ENCODE measurements at regions not wholly inside any gene's neighbourhood (a gene's known extent, or its start where the extent isn't known, plus 50 kb on each side); places are given as distances from the start of the nearest gene placed in this dataset.
"Not testable (repeated sequence)": the region's sequence is repeated elsewhere in the genome, so short reads cannot be mapped to it uniquely, and the experiment has no call there.

GRCh38 chr15:77839456-77839855 lies 206.7 kb upstream of the LINGO1 start:
- no peak for DNase-seq (ENCODE audit: low spot score)

GRCh38 chr15:77838595-77838994 lies 205.9 kb upstream of the LINGO1 start:
- no peak for DNase-seq (ENCODE audit: low spot score)

- DNase-seq (ENCODE audit: low spot score), result no peak
Observed at GRCh38 chr15:77838061-77838460, 205.3 kb upstream of the LINGO1 start.

GRCh38 chr15:77837649-77838025 lies 204.9 kb upstream of the LINGO1 start:
- DNase-seq (ENCODE audit: low spot score), result no peak

GRCh38 chr15:77836906-77837648 lies 204.4 kb upstream of the LINGO1 start:
- DNase-seq (ENCODE audit: low spot score), result no peak

GRCh38 chr15:77836121-77836692 lies 203.5 kb upstream of the LINGO1 start:
- peak; percentile 10 for DNase-seq (ENCODE audit: low spot score)

- no peak for DNase-seq (ENCODE audit: low spot score)
Observed at GRCh38 chr15:77834276-77834990, 201.7 kb upstream of the LINGO1 start.

- DNase-seq (ENCODE audit: low spot score), result no peak
Observed at GRCh38 chr15:77832874-77833273, 200.2 kb upstream of the LINGO1 start.

- no peak for DNase-seq (ENCODE audit: low spot score)
Observed at GRCh38 chr15:77831986-77832385, 199.3 kb upstream of the LINGO1 start.

GRCh38 chr15:77830051-77830468 lies 197.3 kb upstream of the LINGO1 start:
- peak; percentile 47 for DNase-seq (ENCODE audit: low spot score)

- DNase-seq (ENCODE audit: low spot score), result not testable (repeated sequence)
Observed at GRCh38 chr15:77829331-77829730, 196.6 kb upstream of the LINGO1 start.

GRCh38 chr15:77827860-77828259 lies 195.1 kb upstream of the LINGO1 start:
- DNase-seq (ENCODE audit: low spot score), result no peak

- no peak for DNase-seq (ENCODE audit: low spot score)
Observed at GRCh38 chr15:77826006-77826695, 193.4 kb upstream of the LINGO1 start.

GRCh38 chr15:77825546-77825945 lies 192.8 kb upstream of the LINGO1 start:
- no peak for DNase-seq (ENCODE audit: low spot score)

- no peak for DNase-seq (ENCODE audit: low spot score)
Observed at GRCh38 chr15:77825252-77825542, 192.5 kb upstream of the LINGO1 start.

GRCh38 chr15:77824361-77825251 lies 191.9 kb upstream of the LINGO1 start:
- DNase-seq (ENCODE audit: low spot score), result no peak

GRCh38 chr15:77823736-77824135 lies 191.0 kb upstream of the LINGO1 start:
- no peak for DNase-seq (ENCODE audit: low spot score)

GRCh38 chr15:77822631-77823230 lies 190.0 kb upstream of the LINGO1 start:
- no peak for DNase-seq (ENCODE audit: low spot score)

- DNase-seq (ENCODE audit: low spot score), result no peak
Observed at GRCh38 chr15:77821959-77822256, 189.2 kb upstream of the LINGO1 start.

GRCh38 chr15:77821188-77821958 lies 188.7 kb upstream of the LINGO1 start:
- peak; percentile 58 for DNase-seq (ENCODE audit: low spot score)

Data from kidney capillary endothelial cell (primary cell).